ENCODE measurements at regions not wholly inside any gene's neighbourhood (a gene's known extent, or its start where the extent isn't known, plus 50 kb on each side); places are given as distances from the start of the nearest gene placed in this dataset.
"Not testable (repeated sequence)": the region's sequence is repeated elsewhere in the genome, so short reads cannot be mapped to it uniquely, and the experiment has no call there.

GRCh38 chr6:139955366-139956155, 581.1 kb upstream of the CITED2 start:
- no peak for DNase-seq

GRCh38 chr6:139954463-139955071, 580.1 kb upstream of the CITED2 start:
- no peak for DNase-seq

- DNase-seq = not testable (repeated sequence)
These were observed 579.3 kb upstream of the CITED2 start for GRCh38 chr6:139953780-139954179.

- DNase-seq = no peak
These were observed 576.7 kb upstream of the CITED2 start for GRCh38 chr6:139951172-139951571.

GRCh38 chr6:139944976-139945375, 570.5 kb upstream of the CITED2 start:
- DNase-seq = no peak

- no peak for DNase-seq
These were observed 569.7 kb upstream of the CITED2 start for GRCh38 chr6:139944131-139944530.

GRCh38 chr6:139943391-139943790, 568.9 kb upstream of the CITED2 start:
- no peak for DNase-seq

- DNase-seq = no peak
These were observed 567.9 kb upstream of the CITED2 start for GRCh38 chr6:139942331-139942730.

- no peak for DNase-seq
These were observed 567.4 kb upstream of the CITED2 start for GRCh38 chr6:139941826-139942225.

GRCh38 chr6:139940741-139941729, 566.6 kb upstream of the CITED2 start:
- no peak for DNase-seq

GRCh38 chr6:139939189-139939979, 564.9 kb upstream of the CITED2 start:
- DNase-seq = no peak

GRCh38 chr6:139932671-139933070, 558.2 kb upstream of the CITED2 start:
- no peak for DNase-seq

GRCh38 chr6:139931747-139932146, 557.3 kb upstream of the CITED2 start:
- no peak for DNase-seq

GRCh38 chr6:139927742-139928305, 553.4 kb upstream of the CITED2 start:
- peak; percentile 16 for DNase-seq

- peak; percentile 27 for DNase-seq
These were observed 552.8 kb upstream of the CITED2 start for GRCh38 chr6:139927236-139927635.

- DNase-seq = no peak
These were observed 552.3 kb upstream of the CITED2 start for GRCh38 chr6:139926711-139927110.

GRCh38 chr6:139925894-139926641, 551.6 kb upstream of the CITED2 start:
- no peak for DNase-seq

GRCh38 chr6:139923964-139924475, 549.6 kb upstream of the CITED2 start:
- no peak for DNase-seq

- no peak for DNase-seq
These were observed 547.8 kb upstream of the CITED2 start for GRCh38 chr6:139922236-139922635.

GRCh38 chr6:139920776-139921100, 546.3 kb upstream of the CITED2 start:
- no peak for DNase-seq

Data from hematopoietic multipotent progenitor cell treated with erythropoietin and hydrocortisone succinate and interleukin-3 and kit ligand, for 8 days (in vitro differentiated cells).